Fibroblast of the aortic adventitia (primary cell): ENCODE measurements at regions not wholly inside any gene's neighbourhood (a gene's known extent, or its start where the extent isn't known, plus 50 kb on each side); places are given as distances from the start of the nearest gene placed in this dataset.

ENCODE experiments used
- DNase-seq: peaks from one replicate; pipeline ENCODE4 v3.0.0-alpha.2; 2010; ENCODE audit warnings: low read depth
- H3K4me3 ChIP-seq: 2 replicates; pipeline ENCODE4 v1.5.1; 2011; ENCODE audit warnings: low read depth, mild to moderate bottlenecking, control low read depth, low read length, moderate library complexity
- CTCF ChIP-seq: IDR thresholded peaks from 2 replicates; pipeline ENCODE4 v1.5.1; 2011; ENCODE audit warnings: mild to moderate bottlenecking, low read length, control low read depth, inconsistent platforms; ENCODE audit not compliant: insufficient read depth

- TF ChIP-seq CTCF = no peak
- no peak overlapping the region for H3K4me3 ChIP-seq
- DNase-seq = no peak
Measured at GRCh38 chr5:103347716-103348423, 89.3 kb downstream of the MACIR start.

DNA sequence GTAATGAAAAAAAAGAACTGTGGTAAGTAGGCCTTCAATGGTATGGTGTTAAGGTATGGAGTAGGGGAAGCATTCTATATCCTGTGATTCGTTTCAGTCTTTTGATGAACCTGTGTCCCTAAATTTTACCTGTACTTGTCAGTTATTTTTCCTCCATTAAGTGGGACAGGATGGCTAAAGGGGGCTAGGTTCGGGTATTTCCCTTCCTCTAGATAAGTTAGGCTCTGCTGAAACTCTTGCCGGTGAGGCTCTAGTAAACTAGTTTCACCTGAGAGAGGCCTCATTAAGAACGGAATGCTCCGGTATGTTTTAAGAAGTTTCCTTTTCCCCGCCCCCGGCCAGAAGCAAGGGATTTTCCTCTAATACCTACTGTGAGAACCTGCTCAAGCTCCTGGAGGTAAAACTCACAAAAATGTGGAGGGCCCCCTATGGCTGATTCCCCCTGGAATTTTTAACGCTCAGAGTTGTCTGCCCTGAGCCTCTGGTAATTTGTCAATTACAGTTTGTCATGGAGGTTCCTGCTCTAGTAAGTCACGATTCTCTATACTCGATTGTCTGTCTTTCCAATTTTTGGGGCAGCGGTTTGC lies 87.7 kb downstream of the MACIR start:
- TF ChIP-seq CTCF = no peak
- no peak for DNase-seq
- no peak overlapping the region for H3K4me3 ChIP-seq

DNA sequence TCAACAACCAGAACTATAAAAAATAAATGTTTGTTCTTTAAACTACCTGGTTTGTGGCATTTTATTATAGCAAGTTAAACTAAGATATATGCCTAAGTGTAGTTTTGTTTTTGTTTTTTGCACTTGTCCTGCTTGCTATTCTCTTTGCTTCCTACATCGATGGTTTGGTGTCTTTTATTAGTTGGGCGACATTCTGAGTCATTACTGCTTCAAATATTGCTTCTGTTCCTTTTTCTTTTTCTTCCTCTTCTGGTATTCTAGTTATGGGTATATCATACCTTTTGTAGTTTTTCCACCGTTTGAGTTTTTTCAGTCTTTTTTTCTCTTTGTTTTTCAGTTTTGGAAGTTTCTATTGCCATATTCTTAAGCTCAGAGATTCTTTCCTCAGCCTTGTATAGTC lies 86.9 kb downstream of the MACIR start:
- no peak overlapping the region for H3K4me3 ChIP-seq
- TF ChIP-seq CTCF = no peak
- no peak for DNase-seq

- no peak overlapping the region for H3K4me3 ChIP-seq
- no peak for TF ChIP-seq CTCF
- DNase-seq = peak; percentile 21
Measured at GRCh38 chr5:103340717-103341388, 82.3 kb downstream of the MACIR start.

DNA sequence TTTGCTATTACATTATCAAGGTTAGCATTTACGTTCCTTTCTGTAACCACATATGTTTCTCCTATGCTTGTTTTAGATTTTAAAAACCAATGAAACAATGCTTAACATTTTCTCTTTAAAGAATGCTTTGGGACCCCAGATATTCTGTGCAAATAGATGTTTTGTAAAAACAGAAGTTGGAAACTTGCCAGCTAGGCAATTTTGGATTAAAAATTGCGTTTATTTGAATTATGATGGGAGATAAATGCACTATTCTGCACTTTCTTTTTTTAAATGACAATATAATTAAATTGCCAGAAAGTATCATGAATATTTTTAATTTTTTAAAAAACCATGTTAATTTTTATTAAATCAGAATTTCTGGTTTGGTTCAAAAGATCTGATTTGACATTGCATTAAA lies 81.6 kb downstream of the MACIR start:
- no peak for TF ChIP-seq CTCF
- H3K4me3 ChIP-seq = no peak overlapping the region
- DNase-seq = no peak

GRCh38 chr5:103336941-103337340 lies 78.4 kb downstream of the MACIR start:
- peak; percentile 13 for DNase-seq
- TF ChIP-seq CTCF = no peak
- H3K4me3 ChIP-seq = no peak overlapping the region
